ENCODE measurements at regions not wholly inside any gene's neighbourhood (a gene's known extent, or its start where the extent isn't known, plus 50 kb on each side); places are given as distances from the start of the nearest gene placed in this dataset.

- TF ChIP-seq CTCF (IDR thresholded peaks at IDR 0.05) = no peak
- no peak for TF ChIP-seq POLR2A (IDR thresholded peaks at IDR 0.05)
These were observed 189.8 kb upstream of the LYPLAL1 start for GRCh38 chr1:218983848-218984247.
